ENCODE measurements at regions not wholly inside any gene's neighbourhood (a gene's known extent, or its start where the extent isn't known, plus 50 kb on each side); places are given as distances from the start of the nearest gene placed in this dataset.

GRCh38 chr1:60255565-60255964 lies 182.0 kb upstream of the C1orf87 start:
- TF ChIP-seq POLR2A (IDR thresholded peaks at IDR 0.05) (no peak), CTCF (IDR thresholded peaks at IDR 0.05) (no peak)

All from thyroid gland (tissue), 4 donors.